HEK293 (cell line): ENCODE measurements at regions not wholly inside any gene's neighbourhood (a gene's known extent, or its start where the extent isn't known, plus 50 kb on each side); places are given as distances from the start of the nearest gene placed in this dataset.
A peak's percentile ranks its signal among the peaks of the same experiment; 100 is the strongest.

ENCODE experiments used
- BCL11B ChIP-seq: fragments of 450-650 bp; formaldehyde crosslinking; IDR thresholded peaks from 2 replicates; pipeline ENCODE4 v1.5.1; 2016; ENCODE audit warnings: low read depth, missing biosample characterization, missing genetic modification characterization
- HOXD13 ChIP-seq: sonication (generic); formaldehyde crosslinking; IDR thresholded peaks from 2 replicates; pipeline ENCODE4 v1.8.0; 2022; ENCODE audit warnings: missing genetic modification reagents, borderline replicate concordance
- KLF1 ChIP-seq: fragments of 450-650 bp; formaldehyde crosslinking; IDR thresholded peaks from 2 replicates; pipeline ENCODE4 v1.5.1; 2016; ENCODE audit warnings: missing biosample characterization, missing genetic modification characterization
- KLF16 ChIP-seq: fragments of 450-650 bp; formaldehyde crosslinking; IDR thresholded peaks from 2 replicates; pipeline ENCODE4 v1.5.1; 2017; ENCODE audit warnings: missing biosample characterization, missing genetic modification characterization
- OSR2 ChIP-seq: fragments of 450-650 bp; formaldehyde crosslinking; IDR thresholded peaks from 2 replicates; pipeline ENCODE4 v1.5.1; 2016; ENCODE audit warnings: missing biosample characterization, missing genetic modification characterization
- SP2 ChIP-seq: fragments of 450-650 bp; formaldehyde crosslinking; IDR thresholded peaks from 2 replicates; pipeline ENCODE4 v1.5.1; 2016; ENCODE audit warnings: missing biosample characterization, missing genetic modification characterization
- SP3 ChIP-seq: fragments of 450-650 bp; formaldehyde crosslinking; IDR thresholded peaks from 2 replicates; pipeline ENCODE4 v1.5.1; 2016; ENCODE audit warnings: missing biosample characterization, missing genetic modification characterization
- YY1 ChIP-seq: fragments of 450-650 bp; formaldehyde crosslinking; IDR thresholded peaks from 2 replicates; pipeline ENCODE4 v1.5.1; 2018; ENCODE audit warnings: missing biosample characterization, missing genetic modification characterization
- ZFP41 ChIP-seq: fragments of 450-650 bp; formaldehyde crosslinking; IDR thresholded peaks from 2 replicates; pipeline ENCODE4 v1.5.1; 2016; ENCODE audit warnings: missing biosample characterization, missing genetic modification characterization, borderline replicate concordance
- ZNF121 ChIP-seq: fragments of 450-650 bp; formaldehyde crosslinking; IDR thresholded peaks from 2 replicates; pipeline ENCODE4 v1.5.1; 2016; ENCODE audit warnings: missing biosample characterization, missing genetic modification characterization
- ZNF140 ChIP-seq: fragments of 450-650 bp; formaldehyde crosslinking; IDR thresholded peaks from 2 replicates; pipeline ENCODE4 v1.5.1; 2016; ENCODE audit warnings: missing biosample characterization, missing genetic modification characterization
- ZNF211 ChIP-seq: fragments of 450-650 bp; formaldehyde crosslinking; IDR thresholded peaks from 2 replicates; pipeline ENCODE4 v1.5.1; 2016; ENCODE audit warnings: low read depth, missing biosample characterization, missing genetic modification characterization
- ZNF24 ChIP-seq: fragments of 450-650 bp; formaldehyde crosslinking; IDR thresholded peaks from 2 replicates; pipeline ENCODE4 v1.5.1; 2016; ENCODE audit warnings: missing biosample characterization, missing genetic modification characterization
- ZNF292 ChIP-seq: fragments of 450-650 bp; formaldehyde crosslinking; IDR thresholded peaks from 2 replicates; pipeline ENCODE4 v1.5.1; 2016; ENCODE audit warnings: low read depth, missing biosample characterization, missing genetic modification characterization, borderline replicate concordance
- ZNF394 ChIP-seq: fragments of 450-650 bp; formaldehyde crosslinking; IDR thresholded peaks from 2 replicates; pipeline ENCODE4 v1.5.1; 2016; ENCODE audit warnings: missing biosample characterization, missing genetic modification characterization, mild to moderate bottlenecking, moderate library complexity, borderline replicate concordance
- ZNF423 ChIP-seq: fragments of 450-650 bp; formaldehyde crosslinking; IDR thresholded peaks from 2 replicates; pipeline ENCODE4 v1.5.1; 2016; ENCODE audit warnings: missing biosample characterization, missing genetic modification characterization
- ZNF48 ChIP-seq: fragments of 450-650 bp; formaldehyde crosslinking; IDR thresholded peaks from 2 replicates; pipeline ENCODE4 v1.5.1; 2016; ENCODE audit warnings: missing biosample characterization, missing genetic modification characterization
- ZNF544 ChIP-seq: fragments of 450-650 bp; formaldehyde crosslinking; IDR thresholded peaks from 2 replicates; pipeline ENCODE4 v1.5.0; 2017; ENCODE audit warnings: missing biosample characterization, missing genetic modification characterization
- ZNF596 ChIP-seq: fragments of 450-650 bp; IDR thresholded peaks from 2 replicates; pipeline ENCODE4 v1.5.0; 2018; ENCODE audit warnings: missing biosample characterization, mild to moderate bottlenecking, missing genetic modification characterization, moderate library complexity
- ZNF658 ChIP-seq: fragments of 450-650 bp; formaldehyde crosslinking; IDR thresholded peaks from 2 replicates; pipeline ENCODE4; 2016; ENCODE audit warnings: missing biosample characterization, missing genetic modification characterization
- ZNF792 ChIP-seq: fragments of 450-650 bp; formaldehyde crosslinking; IDR thresholded peaks from 2 replicates; pipeline ENCODE4 v1.5.1; 2016; ENCODE audit warnings: missing biosample characterization, missing genetic modification characterization
- ZNF837 ChIP-seq: fragments of 450-650 bp; formaldehyde crosslinking; IDR thresholded peaks from 2 replicates; pipeline ENCODE4 v1.5.1; 2016; ENCODE audit warnings: missing biosample characterization, missing genetic modification characterization
- TF ChIP-seq, protein P1 (sequence below): fragments of 450-650 bp; formaldehyde crosslinking; IDR thresholded peaks from 2 replicates; pipeline ENCODE4 v1.5.1; 2017; ENCODE audit warnings: missing biosample characterization, missing genetic modification characterization
- TF ChIP-seq, protein P2 (sequence below): sonication (generic); formaldehyde crosslinking; IDR thresholded peaks from 2 replicates; pipeline ENCODE4 v1.8.1; 2022; ENCODE audit warnings: mild to moderate bottlenecking, moderate library complexity, missing genetic modification reagents
- TF ChIP-seq, protein P3 (sequence below): fragments of 450-650 bp; formaldehyde crosslinking; optimal IDR thresholded peaks from 2 replicates; pipeline ENCODE3; 2016; ENCODE audit warnings: missing biosample characterization, mild to moderate bottlenecking, missing genetic modification characterization
- TF ChIP-seq, protein P4 (sequence below): IDR thresholded peaks from 2 replicates; pipeline ENCODE4 v1.6.1; 2011; ENCODE audit warnings: mild to moderate bottlenecking, low read depth, low read length, borderline replicate concordance
- TF ChIP-seq, protein P5 (sequence below): fragments of 450-650 bp; formaldehyde crosslinking; IDR thresholded peaks from 2 replicates; pipeline ENCODE4 v1.5.1; 2016; ENCODE audit warnings: missing biosample characterization, missing genetic modification characterization
- TF ChIP-seq, protein P6 (sequence below): fragments of 450-650 bp; formaldehyde crosslinking; IDR thresholded peaks from 2 replicates; pipeline ENCODE4 v1.5.1; 2016; ENCODE audit warnings: missing biosample characterization, missing genetic modification characterization
- TF ChIP-seq, protein P7 (sequence below): fragments of 450-650 bp; formaldehyde crosslinking; IDR thresholded peaks from 2 replicates; pipeline ENCODE4 v1.5.1; 2017; ENCODE audit warnings: missing biosample characterization, missing genetic modification characterization

DNA sequence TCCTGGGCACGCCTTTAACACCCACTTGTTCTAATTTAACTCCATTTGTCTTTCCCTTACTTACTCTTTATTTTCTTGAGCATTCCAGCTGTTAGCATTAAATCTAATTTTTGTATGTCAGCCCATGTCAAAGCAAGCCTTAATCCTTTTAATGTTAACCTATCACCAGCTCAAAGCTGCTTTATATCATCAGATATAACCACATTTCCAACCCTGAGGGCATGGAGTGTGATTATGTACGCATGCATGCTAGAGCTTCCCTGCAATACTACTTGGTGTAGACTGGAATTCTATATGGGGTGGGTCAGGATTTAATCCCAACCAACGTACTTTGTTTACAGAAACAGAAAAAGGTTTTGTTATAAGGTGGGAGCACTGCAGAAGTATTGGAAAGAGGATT is 139.4 kb upstream of the HMGN3 start (continued):
- TF ChIP-seq, protein P1, sequence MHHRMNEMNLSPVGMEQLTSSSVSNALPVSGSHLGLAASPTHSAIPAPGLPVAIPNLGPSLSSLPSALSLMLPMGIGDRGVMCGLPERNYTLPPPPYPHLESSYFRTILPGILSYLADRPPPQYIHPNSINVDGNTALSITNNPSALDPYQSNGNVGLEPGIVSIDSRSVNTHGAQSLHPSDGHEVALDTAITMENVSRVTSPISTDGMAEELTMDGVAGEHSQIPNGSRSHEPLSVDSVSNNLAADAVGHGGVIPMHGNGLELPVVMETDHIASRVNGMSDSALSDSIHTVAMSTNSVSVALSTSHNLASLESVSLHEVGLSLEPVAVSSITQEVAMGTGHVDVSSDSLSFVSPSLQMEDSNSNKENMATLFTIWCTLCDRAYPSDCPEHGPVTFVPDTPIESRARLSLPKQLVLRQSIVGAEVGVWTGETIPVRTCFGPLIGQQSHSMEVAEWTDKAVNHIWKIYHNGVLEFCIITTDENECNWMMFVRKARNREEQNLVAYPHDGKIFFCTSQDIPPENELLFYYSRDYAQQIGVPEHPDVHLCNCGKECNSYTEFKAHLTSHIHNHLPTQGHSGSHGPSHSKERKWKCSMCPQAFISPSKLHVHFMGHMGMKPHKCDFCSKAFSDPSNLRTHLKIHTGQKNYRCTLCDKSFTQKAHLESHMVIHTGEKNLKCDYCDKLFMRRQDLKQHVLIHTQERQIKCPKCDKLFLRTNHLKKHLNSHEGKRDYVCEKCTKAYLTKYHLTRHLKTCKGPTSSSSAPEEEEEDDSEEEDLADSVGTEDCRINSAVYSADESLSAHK (tag by site-specific recombination) = peak; percentile 46; the same call in 1 of the 2 replicates
- TF ChIP-seq, protein P2, sequence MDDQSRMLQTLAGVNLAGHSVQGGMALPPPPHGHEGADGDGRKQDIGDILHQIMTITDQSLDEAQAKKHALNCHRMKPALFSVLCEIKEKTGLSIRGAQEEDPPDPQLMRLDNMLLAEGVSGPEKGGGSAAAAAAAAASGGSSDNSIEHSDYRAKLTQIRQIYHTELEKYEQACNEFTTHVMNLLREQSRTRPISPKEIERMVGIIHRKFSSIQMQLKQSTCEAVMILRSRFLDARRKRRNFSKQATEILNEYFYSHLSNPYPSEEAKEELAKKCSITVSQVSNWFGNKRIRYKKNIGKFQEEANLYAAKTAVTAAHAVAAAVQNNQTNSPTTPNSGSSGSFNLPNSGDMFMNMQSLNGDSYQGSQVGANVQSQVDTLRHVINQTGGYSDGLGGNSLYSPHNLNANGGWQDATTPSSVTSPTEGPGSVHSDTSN = no peak
- TF ChIP-seq, protein P3, sequence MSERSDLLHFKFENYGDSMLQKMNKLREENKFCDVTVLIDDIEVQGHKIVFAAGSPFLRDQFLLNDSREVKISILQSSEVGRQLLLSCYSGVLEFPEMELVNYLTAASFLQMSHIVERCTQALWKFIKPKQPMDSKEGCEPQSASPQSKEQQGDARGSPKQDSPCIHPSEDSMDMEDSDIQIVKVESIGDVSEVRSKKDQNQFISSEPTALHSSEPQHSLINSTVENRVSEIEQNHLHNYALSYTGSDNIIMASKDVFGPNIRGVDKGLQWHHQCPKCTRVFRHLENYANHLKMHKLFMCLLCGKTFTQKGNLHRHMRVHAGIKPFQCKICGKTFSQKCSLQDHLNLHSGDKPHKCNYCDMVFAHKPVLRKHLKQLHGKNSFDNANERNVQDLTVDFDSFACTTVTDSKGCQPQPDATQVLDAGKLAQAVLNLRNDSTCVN = no peak
- TF ChIP-seq, protein P4, sequence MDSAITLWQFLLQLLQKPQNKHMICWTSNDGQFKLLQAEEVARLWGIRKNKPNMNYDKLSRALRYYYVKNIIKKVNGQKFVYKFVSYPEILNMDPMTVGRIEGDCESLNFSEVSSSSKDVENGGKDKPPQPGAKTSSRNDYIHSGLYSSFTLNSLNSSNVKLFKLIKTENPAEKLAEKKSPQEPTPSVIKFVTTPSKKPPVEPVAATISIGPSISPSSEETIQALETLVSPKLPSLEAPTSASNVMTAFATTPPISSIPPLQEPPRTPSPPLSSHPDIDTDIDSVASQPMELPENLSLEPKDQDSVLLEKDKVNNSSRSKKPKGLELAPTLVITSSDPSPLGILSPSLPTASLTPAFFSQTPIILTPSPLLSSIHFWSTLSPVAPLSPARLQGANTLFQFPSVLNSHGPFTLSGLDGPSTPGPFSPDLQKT = no peak
- TF ChIP-seq ZNF394 (tag by site-specific recombination) (no peak), SP3 (tag by site-specific recombination) (no peak), ZNF24 (tag by site-specific recombination) (no peak), ZNF121 (tag by site-specific recombination) (no peak), ZFP41 (tag by site-specific recombination) (no peak), SP2 (tag by site-specific recombination) (no peak), ZNF292 (tag by site-specific recombination) (no peak), ZNF140 (tag by site-specific recombination) (no peak), ZNF792 (tag by site-specific recombination) (no peak), ZNF423 (tag by site-specific recombination) (no peak), ZNF658 (tag by site-specific recombination) (no peak), KLF1 (tag by site-specific recombination) (no peak), KLF16 (tag by site-specific recombination) (no peak), HOXD13 (no peak), YY1 (tag by site-specific recombination) (no peak), ZNF544 (no peak), ZNF48 (tag by site-specific recombination) (no peak), ZNF837 (no peak), OSR2 (peak; percentile 46; the same call in 1 of the 2 replicates), ZNF596 (tag by site-specific recombination) (peak; percentile 43; the same call in 1 of the 2 replicates), BCL11B (tag by site-specific recombination) (no peak; the same call in 1 of the 2 replicates), ZNF211 (no peak)
- TF ChIP-seq, protein P5, sequence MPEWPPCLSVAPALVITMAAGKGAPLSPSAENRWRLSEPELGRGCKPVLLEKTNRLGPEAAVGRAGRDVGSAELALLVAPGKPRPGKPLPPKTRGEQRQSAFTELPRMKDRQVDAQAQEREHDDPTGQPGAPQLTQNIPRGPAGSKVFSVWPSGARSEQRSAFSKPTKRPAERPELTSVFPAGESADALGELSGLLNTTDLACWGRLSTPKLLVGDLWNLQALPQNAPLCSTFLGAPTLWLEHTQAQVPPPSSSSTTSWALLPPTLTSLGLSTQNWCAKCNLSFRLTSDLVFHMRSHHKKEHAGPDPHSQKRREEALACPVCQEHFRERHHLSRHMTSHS (tag by site-specific recombination) = no peak
- TF ChIP-seq, protein P6, sequence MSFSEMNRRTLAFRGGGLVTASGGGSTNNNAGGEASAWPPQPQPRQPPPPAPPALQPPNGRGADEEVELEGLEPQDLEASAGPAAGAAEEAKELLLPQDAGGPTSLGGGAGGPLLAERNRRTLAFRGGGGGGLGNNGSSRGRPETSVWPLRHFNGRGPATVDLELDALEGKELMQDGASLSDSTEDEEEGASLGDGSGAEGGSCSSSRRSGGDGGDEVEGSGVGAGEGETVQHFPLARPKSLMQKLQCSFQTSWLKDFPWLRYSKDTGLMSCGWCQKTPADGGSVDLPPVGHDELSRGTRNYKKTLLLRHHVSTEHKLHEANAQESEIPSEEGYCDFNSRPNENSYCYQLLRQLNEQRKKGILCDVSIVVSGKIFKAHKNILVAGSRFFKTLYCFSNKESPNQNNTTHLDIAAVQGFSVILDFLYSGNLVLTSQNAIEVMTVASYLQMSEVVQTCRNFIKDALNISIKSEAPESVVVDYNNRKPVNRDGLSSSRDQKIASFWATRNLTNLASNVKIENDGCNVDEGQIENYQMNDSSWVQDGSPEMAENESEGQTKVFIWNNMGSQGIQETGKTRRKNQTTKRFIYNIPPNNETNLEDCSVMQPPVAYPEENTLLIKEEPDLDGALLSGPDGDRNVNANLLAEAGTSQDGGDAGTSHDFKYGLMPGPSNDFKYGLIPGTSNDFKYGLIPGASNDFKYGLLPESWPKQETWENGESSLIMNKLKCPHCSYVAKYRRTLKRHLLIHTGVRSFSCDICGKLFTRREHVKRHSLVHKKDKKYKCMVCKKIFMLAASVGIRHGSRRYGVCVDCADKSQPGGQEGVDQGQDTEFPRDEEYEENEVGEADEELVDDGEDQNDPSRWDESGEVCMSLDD = no peak
- TF ChIP-seq, protein P7, sequence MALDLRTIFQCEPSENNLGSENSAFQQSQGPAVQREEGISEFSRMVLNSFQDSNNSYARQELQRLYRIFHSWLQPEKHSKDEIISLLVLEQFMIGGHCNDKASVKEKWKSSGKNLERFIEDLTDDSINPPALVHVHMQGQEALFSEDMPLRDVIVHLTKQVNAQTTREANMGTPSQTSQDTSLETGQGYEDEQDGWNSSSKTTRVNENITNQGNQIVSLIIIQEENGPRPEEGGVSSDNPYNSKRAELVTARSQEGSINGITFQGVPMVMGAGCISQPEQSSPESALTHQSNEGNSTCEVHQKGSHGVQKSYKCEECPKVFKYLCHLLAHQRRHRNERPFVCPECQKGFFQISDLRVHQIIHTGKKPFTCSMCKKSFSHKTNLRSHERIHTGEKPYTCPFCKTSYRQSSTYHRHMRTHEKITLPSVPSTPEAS (tag by site-specific recombination) = no peak
